HuH-7 (cell line): ENCODE measurements at regions not wholly inside any gene's neighbourhood (a gene's known extent, or its start where the extent isn't known, plus 50 kb on each side); places are given as distances from the start of the nearest gene placed in this dataset.
"Not testable (repeated sequence)": the region's sequence is repeated elsewhere in the genome, so short reads cannot be mapped to it uniquely, and the experiment has no call there.

ENCODE experiments used
- DNase-seq: peaks from one replicate; pipeline ENCODE4 v3.0.0; 2011; ENCODE audit warnings: low spot score

DNA sequence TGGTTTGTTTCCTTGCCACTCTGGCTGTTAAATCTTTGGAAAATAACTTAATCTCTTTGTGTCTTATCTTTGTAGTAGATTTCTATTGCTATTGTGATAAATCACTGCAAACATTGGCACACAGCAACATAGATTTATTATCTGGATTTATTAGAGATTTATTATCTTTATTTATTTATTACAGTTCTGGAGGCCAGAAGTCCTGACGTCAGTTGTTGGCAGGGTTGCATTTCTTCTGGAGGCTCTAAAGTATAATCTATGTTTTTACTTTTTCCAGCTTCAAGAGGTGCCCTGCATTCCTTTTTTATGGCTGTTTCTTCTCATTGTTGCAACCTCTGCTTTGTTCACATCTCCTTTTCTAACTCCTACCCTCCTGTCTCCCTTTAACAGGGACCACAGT, 542.8 kb downstream of the GRXCR1 start:
- no peak for DNase-seq

DNA sequence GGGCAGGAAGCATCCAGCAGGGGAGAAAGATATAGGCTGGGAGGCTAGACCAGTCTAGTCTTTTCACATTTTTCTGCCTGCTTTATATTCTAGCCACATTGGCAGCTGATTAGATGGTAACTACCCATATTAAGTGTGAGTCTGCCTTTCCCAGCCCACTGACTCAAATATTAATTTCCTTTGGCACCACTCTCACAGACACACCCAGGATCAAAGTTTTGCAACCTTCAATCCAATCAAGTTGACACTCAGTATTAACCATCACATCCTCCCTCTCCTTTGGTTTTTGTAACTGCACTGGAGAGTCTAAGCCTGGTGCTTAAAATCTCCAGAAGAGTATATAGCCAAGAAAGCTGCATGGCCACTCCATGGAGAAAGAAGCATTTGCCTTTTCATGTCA, 560.4 kb downstream of the GRXCR1 start:
- DNase-seq: no peak

DNA sequence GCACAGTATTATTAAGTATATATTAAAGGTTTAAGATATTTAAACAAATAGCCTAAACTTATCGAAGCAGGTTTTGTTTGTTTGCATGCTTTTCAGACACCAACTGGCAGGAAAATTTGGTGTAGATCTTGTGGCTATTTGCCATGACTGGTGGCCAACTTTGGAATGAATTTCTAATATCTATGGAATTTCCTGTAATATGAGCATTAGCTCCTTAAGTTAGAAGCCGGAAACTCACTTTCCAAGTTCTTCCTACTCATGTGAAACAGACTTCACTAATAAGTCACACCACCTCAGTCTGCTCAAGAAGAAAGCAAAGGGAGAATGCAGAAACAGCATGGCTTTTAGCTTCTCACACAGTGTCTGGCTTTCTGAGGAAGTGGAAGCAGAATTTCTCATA, 563.9 kb downstream of the GRXCR1 start:
- DNase-seq: no peak

DNA sequence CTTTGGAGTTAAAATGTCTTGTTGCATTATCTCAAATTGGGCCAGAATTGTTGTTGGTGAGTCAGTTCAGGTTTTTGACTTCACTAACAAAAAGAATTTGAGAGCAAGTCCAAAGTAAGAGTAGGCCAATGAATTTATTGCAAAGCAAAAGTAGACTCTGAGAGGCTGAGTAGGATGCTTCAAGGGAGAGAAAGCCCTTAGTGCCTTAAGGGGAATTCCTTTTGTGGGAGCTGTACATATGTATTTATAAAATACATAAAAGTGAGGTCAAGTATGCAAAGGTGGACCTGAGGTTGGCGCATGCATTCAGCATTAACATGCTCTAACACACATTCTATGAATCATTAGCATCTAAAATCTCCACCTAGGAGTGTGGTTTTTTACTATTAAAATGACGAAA, 565.4 kb downstream of the GRXCR1 start:
- no peak for DNase-seq

DNA sequence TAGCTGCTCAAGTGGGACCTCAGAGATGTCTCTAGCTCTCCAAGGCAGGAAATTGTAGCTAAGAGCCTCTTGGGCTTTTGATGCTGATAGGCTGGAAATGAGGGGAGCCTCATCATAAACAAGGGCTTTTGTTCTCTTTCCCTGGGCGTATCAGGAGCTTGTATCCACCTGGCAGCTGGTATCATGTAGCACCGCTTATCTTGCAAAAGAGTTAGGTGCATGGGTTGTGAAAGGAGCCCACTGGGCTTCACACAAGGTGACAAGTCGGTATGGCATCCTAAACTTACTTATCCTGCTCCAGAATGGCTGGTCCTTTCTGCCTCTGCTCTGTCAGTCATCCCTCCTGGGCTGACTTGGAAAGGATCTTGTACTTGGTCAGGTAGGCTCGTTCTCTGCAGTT, 565.8 kb downstream of the GRXCR1 start:
- no peak for DNase-seq

DNA sequence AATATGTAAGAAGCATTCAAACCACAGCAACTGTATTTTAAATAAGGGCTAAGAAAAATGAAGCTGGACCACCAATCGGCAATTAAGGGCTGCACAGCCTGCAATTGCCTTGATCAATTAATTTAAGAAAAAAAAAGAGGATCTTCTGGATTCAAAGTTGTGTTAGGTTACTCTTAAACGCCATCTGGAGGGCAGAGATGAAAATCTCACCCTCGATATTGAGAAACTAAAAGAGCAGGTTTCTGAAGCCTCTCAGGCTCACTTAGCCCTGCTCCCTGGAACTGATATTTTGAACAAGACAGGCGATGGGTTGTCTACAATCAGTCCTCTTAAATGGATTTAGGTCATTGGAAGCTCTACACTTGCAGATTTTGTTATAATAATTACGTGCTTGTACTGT, 579.4 kb downstream of the GRXCR1 start:
- DNase-seq: no peak

DNA sequence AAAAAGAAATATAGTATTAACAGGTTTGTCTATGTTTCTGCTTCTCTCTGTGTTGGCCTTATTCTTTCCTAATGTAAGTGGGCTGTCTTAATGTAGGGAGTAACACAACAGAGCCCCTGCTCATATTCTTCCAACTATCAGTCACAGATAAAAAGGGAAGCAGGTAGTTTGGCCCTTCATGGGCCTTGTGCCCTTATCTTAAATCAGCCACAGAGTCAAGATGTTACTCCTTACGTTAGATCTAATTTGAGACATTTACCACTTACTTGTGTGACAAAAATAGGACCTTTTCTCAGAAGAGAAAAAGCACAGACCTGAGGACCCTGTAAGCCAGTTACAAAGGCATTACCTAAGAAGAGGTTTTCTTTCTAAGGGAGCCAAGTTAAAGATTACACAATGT, 589.0 kb downstream of the GRXCR1 start:
- DNase-seq: no peak

DNA sequence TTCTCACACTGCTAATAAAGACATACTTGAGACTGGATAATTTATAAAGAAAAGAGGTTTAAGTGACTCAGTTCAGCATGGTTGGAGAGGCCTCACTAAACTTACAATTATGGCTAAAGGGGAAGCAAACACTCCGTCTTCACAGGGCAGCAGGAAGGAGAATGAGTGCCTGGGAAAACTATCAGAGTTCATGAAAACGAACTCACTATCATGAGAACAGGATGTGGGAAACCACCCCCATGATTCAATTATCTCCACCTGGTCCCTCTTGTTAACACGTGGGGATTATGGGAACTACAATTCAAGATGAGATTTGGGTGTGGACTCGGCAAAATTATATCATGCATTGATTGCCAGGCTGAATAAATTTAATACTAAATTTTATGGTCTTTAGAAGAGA, 592.7 kb downstream of the GRXCR1 start:
- no peak for DNase-seq

DNA sequence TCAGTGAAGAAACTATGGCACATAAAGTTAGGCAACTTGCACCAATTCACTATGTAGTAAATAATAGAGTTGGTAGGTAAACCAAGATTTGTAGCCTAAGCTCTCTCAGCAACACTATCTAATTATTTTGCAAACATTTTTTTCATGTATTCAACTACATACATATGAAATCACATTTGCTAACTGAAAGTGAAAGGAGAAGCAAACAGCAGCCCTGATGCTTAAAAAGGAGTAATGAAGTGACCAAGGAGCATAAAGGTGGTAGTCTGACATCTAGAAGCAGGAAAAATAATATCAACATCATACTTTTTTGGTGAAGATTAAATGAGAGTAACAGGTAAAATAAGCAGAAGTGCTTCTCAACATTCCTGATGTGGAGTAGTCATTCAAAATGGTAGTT, 603.7 kb downstream of the GRXCR1 start:
- DNase-seq: no peak

DNA sequence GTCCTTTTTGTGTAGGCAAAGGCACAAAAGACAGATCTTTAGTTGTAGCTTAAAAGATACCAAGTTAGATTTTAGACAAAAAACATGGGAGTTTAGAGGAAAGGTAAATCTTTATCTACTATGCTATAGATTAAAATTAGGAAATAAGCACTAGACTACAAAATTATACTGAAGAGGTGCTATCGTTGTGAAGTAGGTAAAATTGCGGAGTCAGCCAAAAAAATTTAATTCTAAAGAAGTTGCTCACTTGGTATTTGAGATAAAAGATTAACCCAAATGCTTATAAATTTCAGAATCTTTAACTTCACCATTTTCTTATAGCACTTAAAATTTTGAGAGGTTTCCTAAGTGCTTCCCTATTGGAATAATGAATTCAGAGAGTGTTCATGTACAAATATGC, 604.1 kb downstream of the GRXCR1 start:
- no peak for DNase-seq

DNA sequence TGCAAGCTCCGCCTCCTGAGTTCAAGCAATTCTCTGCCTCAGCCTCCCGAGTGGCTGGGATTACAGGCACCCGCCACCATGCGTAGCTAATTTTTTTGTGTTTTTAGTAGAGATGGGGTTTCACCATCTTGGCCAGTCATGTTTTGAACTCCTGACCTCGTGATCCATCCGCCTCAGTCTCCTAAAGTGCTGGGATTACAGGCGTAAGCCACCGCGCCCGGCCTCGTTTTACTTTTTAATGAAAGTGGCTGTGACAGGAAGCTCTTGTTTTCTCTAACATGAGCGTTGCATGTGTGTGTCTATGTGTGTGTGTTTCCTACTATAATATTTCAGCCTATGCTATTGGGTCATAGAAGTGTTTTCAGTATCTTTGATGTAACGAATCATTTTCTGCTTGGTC, 613.3 kb downstream of the GRXCR1 start:
- DNase-seq: not testable (repeated sequence)

DNA sequence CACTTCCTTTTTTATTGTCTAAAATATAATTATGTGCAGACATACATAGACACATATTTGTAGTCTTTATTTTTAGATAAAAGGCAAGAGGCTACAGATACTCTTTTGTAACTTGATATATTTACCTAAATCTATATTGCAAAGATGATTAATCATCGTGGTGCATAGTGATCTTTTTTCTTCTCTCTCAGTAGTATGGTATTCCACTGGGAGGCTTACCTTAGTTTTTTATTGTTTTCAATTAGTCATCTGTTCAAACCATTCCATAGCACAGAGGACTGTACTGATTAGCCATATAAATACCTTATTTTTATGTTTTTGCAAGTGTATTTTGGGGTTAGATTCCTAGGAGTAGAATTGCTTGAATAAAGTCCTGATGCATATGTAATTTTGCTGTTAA, 619.7 kb downstream of the GRXCR1 start:
- DNase-seq: no peak

DNA sequence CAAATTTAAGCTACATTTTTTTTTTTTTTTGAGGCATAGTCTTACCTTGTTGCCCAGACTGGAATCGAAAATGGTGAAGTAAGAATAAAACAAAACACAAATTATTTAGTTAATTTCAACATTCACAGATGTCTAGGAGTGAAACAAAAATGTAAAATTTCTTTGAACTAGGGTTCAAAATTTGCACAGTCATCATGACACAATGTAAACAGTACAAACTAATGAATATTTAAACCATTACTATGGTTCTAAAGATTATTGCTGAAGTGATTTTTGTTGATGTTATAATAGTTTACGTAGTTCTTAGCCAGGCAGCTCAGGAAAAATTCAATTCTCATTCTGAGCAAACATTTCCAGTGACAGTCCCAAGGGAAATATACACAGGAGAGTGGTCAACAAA, 633.1 kb downstream of the GRXCR1 start:
- DNase-seq: no peak

DNA sequence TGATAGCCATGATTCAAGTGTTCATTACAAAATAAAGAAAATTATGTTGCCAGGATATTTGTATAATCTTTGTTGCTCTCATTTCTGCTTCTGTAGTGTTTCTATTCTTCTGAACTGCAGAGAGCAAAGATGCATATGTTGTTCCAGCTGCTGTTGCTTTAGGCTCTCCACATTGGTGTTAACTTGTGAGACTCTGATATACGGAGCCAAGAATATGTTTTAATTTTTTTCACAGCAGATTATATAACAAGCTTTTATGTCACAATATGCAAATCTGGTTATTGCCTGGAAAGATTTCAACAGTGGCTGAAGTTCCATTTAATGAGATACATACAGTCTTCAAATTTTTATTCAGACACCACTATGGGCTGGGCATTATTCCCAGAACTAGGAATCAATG, 655.0 kb downstream of the GRXCR1 start:
- DNase-seq: no peak

DNA sequence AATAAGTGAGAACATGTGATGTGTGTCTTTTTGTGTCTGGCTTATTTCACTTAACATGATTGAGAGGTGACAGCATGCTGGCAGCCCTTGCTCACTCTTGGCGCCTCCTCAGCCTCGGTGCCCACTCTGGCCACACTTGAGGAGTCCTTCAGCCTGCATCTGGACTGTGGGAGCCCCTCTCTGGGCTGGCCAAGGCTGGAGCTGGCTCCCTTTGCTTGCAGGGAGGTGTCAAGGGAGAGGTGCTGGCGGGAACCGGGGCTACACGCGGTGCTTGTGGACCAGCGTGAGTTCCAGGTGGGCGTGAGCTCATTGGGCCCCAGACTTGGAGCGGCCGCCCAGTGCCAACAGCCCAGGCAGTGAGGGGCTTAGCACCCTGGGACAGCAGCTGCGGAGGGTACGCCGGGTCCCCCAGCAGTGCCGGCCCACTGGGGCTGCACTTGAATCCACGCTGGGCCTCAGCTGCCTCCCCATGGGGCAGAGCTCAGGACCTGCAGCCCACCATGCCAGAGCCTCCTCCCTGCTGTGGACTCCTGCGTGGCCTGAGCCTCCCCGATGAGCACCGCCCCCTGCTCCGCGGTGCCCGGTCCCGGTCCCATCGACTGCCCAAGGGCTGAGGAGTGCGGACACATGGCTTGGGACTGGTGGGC, 658.6 kb downstream of the GRXCR1 start:
- no peak for DNase-seq

DNA sequence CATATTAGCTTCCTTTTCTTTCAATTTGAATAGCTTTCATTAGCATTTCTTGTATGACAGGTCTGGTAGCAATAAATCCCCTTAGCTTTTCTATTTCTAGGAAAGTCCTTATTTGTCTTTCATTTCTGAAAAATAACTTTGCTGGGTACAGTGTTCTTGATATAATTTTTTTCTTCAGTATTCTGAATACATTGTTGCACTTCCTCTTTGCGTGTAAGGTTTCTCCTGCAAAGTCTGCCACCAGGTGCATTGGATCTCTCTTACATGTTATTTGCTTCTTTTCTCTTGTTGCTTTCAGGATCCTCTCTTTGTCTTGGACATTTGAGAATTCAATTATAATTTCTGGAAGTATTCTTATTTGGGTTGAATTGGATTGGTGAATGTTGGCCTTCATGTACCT, 663.7 kb downstream of the GRXCR1 start:
- DNase-seq: no peak

DNA sequence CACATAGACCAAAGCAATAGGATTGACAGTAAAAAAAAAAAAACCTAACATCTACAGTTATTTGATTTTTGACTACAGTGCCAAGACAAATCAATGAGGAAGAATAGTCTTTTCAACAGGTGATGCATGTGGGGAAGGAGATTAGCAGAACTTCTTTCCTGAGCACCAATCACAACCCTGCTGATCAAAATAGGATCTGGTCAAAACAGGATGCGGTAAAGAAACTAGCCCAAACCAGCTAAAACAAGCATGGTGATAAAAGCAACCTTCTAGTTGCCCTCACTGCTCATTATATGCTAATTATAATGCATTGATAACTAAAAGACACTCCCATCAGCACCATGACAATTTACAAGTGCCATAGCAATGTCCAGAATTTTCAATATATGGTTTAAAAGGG, 667.5 kb downstream of the GRXCR1 start:
- DNase-seq: no peak

DNA sequence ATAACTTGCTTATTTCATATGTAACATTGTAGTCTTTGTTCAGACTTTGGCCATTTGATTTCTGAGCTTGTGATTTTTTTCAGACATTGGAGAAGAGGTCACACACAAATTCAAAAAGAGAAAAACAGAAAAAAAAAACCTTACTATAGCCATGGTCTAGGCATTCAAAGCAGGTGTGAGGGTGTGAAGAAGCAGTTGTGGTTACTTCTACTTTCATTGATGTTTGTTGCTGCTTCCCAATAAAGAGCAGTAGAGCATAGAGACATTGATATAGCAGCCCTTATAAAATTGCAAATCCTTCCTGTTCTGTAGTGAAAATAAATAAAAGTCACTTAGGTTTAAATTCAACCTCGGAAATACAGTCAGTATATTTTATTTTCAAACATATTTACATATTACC, 671.6 kb downstream of the GRXCR1 start:
- no peak for DNase-seq

DNA sequence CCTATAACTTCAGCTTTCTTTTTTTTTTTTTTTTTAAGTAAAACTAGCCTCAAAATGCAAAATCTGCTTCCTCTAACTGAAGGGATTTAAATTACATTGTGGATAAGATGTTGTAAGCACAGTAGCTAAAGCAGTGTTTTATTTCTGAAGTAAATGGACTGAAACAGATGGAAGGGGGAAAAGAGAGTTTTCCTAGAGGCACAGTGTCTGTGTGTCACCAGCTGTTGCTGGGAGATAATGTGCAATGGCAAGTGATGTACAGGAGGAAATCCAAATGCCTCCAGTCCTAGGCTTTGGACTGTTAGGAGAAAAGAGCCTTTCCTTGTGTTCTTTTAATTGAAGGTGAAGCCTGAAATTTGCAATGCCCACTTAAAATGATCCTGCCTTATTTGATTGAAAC, 672.1 kb downstream of the GRXCR1 start:
- no peak for DNase-seq

DNA sequence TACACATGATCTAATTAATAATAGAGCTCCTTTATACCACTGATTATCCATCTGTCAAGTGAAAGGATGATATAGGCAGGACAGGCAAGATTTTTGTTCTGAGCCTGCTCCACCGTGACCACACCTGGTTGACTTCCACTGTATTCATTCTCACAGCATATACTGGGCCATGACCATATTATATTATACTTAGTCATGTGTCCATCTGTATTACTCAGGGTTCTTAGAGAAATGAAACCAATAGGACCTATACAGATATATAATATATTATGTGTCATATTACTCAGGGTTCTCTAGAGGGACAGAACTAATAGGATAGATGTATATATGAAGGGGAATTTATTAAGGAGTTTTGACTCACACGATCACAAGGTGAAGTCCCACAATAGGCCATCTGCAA, 675.1 kb downstream of the GRXCR1 start:
- no peak for DNase-seq

DNA sequence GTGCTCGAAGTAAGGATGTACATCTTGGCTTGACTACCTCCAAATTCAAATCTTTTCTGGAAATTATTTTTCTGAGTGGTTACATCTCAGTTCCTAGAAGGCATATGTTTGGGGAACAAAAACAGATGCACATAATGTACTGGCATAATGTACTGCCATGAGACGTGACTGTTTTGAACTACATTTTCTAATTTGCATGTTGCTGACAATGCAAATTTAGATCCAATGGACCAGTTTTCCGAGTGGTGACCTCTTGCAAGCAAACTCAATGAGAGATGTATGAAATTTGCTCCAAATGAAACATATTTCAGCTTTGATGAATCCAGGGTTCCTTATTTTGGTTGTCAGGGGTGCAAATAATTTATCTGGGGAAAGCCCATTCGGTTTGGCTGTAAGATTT, 694.3 kb downstream of the GRXCR1 start:
- no peak for DNase-seq

DNA sequence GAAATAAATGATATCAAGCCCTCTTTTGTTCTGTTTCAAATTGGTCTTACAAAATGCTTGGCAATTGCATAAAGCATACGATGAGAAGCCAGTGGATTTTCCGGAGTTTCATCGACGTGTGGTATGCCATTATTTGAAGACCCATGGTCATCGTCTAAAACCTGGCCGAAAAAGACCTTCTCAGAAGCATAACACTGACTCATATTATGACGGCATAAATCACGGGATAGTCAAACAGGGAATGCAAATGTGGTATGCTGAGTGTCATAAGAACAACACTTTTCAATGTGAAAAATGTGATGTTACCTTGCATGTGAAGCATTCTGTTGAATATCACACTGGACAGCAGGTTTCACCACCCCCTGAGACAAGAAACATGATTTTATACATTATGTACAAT, 695.2 kb downstream of the GRXCR1 start:
- no peak for DNase-seq

DNA sequence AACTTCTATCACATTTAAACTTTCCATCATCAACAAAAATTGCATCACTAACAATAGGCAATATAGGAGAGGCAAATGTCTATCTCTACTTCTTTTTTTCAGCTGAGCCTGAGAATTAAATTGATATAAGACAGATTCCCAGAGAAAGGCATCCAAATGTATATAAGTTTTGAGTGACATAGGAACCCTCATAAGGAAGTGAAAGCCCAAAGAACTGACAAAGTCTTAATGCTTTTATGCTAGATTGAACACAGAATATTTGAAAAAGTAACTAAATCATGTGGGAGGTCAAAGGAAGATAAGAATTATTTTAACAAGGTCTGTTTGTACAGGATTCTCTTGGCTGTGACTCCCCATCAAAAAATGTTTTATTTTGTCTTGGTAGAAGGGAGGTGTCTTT, 714.9 kb downstream of the GRXCR1 start:
- DNase-seq: no peak

DNA sequence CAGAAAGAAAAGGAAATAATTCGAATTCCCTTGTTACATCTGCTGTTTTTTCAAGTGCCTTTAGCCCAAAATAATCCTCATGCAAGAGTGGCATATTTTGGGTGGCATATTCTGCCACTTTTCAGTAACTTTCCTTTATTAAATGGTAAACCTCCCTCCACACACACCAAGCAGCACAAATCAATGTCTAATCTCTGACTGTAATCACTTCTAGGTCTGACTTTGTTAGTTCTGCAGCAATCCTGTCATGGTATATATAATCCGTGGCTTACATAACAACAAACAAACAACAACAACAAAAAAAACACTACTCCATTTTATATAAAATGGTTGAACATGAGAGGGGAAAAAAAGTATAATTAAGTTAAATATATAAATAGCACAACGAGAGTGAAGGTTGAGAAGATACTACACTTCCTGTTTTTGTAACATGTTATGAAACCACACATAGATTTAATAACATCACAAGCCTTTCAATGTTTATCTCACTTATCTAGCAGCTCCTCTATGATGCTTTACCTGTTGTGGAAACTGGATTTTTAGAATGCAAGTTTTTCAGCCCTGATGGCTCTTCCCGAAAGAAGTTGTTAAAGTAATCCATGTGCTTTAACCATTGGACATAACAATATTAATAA, 715.4 kb downstream of the GRXCR1 start:
- no peak for DNase-seq
